HG03175 (cell line): ENCODE measurements at regions not wholly inside any gene's neighbourhood (a gene's known extent, or its start where the extent isn't known, plus 50 kb on each side); places are given as distances from the start of the nearest gene placed in this dataset.

Source experiments
- ATAC-seq: cut with Tn5 transposase; IDR thresholded peaks from one replicate; pipeline ENCODE4 v1.9.1; 2021; ENCODE audit warnings: mild to moderate bottlenecking, moderate library complexity; ENCODE audit not compliant: unreplicated experiment

DNA sequence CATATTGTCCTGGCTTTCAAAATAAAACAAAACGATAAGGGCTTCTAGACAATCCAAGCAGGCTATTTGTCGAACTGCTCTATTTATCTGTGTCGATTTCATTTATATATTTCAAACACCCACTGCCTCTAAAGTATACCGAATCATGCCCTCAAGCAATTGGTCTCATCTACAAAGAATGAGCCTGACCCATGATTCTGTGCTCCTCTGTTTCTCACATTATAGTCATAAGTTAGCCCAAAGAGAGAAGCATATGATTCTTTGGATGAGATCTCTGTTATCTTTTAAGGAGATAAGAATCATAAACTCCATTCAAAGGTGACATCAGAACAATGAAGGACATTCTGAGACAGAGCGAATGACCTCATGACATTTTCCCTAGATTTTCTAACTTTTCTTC, 191.1 kb downstream of the MAP2K6 start:
- no peak for ATAC-seq

DNA sequence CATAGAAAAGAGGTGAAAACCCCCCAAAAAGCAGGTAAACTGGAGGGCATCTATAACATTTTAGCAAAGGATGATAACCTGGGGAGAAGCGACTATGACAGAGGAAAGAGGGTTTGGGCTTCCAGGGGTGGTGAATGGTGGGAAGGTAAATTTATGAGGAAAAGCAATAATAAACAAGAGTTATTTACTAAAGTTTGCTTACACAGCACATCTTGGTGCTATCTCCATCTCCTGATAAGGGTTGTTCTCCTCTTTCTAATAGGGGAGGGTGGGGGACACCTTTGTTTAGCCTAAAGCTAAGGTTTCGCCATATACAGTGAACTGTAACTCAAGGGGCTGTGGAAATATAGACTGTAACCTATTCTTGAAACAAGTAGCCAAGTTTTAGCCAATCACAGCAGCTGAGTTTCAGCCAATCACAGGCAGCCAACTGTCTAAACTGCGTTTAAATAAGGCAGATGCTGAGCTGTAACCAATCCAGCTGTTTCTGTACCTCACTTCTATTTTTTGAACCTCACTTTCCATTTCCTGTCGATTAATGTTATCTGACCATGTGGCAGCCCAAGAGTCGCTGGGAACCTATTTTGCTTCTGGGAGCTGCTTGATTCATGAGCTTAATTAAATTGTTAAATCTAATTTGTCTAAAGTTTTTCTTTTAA, 191.8 kb downstream of the MAP2K6 start:
- ATAC-seq = no peak

- ATAC-seq = peak; percentile 87
Observed at GRCh38 chr17:69607162-69607834, 192.8 kb downstream of the MAP2K6 start.

DNA sequence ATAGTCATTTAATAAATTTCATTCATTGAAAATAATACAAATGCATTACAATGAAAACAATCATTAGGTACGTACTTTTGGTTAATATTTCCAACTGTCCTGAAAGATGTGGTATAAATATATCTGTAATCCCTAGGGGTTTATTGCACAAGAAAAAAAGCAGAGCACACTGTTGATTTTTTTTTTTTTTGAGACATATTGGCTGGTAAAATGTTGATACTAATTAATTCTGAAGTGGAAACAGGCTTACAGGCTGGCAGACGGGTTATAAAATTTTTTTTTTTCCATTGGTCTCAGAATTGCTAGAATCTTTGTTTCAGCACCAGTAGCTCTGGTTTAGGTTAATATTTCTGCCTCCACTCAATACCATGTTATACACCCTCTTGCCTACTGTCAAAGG, 193.6 kb downstream of the MAP2K6 start:
- ATAC-seq = no peak

DNA sequence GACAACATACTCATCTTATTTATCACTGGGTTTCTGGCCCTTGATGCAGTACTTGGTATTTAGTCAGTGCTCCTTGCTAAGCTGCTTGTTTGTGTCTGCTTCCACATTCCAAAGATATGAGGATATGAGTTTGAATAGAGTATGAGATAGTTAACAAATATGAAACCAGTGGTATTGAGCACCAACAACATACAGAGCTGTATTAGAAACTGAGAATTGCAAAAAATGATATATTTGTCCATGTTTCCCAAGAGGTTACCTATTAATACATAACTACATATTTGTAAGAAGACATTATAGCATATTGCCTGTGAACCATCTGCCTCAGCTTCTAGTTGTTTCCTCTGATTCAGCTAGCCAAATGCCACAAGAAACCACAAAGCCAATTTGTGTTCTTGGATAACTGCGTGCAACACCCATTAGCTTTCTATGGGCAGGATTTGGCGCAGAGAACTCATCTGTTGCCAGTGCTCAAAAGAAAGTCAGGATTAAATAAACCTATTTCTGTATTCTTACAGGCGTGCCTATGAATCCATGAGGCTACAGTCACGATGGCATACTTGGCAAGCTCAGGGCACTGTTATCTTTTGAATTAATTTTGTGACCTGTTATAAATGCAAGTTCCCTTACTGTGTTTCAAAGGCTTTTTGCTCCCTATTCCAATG, 194.4 kb downstream of the MAP2K6 start:
- no peak for ATAC-seq

GRCh38 chr17:69609473-69610305, 195.2 kb downstream of the MAP2K6 start:
- ATAC-seq = no peak

DNA sequence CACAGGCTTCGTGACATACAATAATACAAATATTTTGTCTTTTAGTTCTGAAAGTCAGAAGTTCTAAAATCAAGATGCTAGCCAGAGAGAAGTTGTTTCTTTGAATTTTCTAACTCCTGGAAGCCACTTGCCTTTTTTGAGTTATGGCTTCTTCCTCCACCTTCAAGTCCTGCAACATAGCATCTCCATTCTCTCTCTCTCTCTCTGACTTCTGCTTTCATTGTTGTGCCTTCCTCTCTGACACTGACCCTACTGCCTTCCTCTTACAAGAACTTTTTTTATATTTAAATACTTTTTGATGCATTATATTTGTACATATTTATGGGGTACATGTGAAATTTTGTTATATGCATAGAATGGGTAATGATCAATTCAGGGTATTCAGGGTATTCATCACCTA, 205.9 kb downstream of the MAP2K6 start:
- no peak for ATAC-seq

DNA sequence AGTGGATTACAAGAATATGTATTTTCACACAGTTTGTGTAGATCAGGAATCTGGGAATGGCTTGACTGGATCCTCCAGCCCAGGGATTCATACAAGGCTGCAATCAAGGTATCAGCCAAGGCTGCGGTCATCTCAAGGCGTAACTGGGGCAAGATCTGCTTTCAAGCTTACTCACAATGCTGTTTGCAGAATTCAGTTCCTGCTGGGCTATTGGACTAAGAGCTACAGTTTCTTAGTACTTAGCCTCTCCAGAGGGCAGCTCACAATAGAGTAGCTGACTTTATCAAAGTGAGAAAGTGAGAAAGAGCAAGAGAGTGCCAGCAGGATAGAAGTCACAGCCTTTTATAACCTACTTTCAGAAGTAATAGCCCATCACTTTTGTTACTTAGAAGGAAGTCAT, 211.0 kb downstream of the MAP2K6 start:
- ATAC-seq = no peak

- ATAC-seq = no peak
Observed at GRCh38 chr17:69630056-69630635, 215.6 kb downstream of the MAP2K6 start.

DNA sequence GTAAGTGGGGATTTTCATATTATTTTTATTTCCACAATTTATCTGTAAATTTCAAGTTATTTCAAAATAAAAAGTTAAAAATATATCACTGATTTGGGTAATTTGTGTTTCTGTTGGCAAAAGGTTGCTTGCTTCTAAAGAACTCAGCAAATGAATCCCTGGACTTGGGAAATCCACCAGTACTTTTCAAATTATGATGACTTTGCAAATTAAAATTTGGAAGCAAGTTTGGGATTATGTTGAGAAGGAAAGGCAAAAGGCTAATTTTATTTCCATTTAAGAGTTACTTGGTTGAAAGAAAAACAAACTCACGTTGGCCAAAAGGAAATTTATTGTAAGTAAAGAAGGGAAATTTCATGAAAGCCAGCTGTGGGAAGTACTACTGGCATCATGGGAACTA, 220.3 kb downstream of the MAP2K6 start:
- no peak for ATAC-seq

- no peak for ATAC-seq
Observed at GRCh38 chr17:69637446-69638156, 223.1 kb downstream of the MAP2K6 start.

- ATAC-seq = no peak
Observed at GRCh38 chr17:69639096-69639495, 224.6 kb downstream of the MAP2K6 start.

- ATAC-seq = no peak
Observed at GRCh38 chr17:69640073-69640472, 225.6 kb downstream of the MAP2K6 start.

GRCh38 chr17:69643686-69644085, 229.2 kb downstream of the MAP2K6 start:
- no peak for ATAC-seq

DNA sequence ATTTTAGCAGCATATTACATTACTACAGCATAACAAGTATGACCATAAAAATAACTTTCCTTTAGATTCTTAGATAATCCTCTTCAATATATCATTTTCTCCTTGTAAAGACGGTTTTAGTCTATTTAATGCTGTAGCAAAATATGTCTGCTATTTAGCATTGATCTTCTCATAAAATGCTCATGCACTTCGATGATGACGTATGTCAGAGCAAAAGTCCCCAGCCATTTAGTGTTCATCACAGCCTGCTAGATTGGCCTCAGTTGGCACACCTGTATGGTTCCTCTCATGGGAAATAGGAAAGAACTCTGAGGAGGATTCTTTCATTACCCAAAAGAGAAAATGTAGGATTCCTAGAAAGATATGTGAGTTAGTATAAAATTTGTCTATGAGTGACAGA, 232.2 kb downstream of the MAP2K6 start:
- ATAC-seq = no peak

GRCh38 chr17:69650881-69651280, 236.4 kb downstream of the MAP2K6 start:
- no peak for ATAC-seq

GRCh38 chr17:69651921-69652320, 237.4 kb downstream of the MAP2K6 start:
- no peak for ATAC-seq

GRCh38 chr17:69654981-69655855, 240.7 kb downstream of the MAP2K6 start:
- no peak for ATAC-seq

GRCh38 chr17:69655902-69656301, 241.4 kb downstream of the MAP2K6 start:
- ATAC-seq = no peak
